ENCODE measurements at regions not wholly inside any gene's neighbourhood (a gene's known extent, or its start where the extent isn't known, plus 50 kb on each side); places are given as distances from the start of the nearest gene placed in this dataset.

- Histone ChIP-seq H3K4me1 (ENCODE audit: insufficient read depth, low read length) (no peaks in the 10 kb centered on the region), H3K4me3 (ENCODE audit: insufficient read depth, low read depth, low read length) (no peak overlapping the region), H3K79me2 (ENCODE audit: insufficient read depth, low read length) (no peaks in the 10 kb centered on the region), H3K9ac (ENCODE audit: low read length) (no peak overlapping the region), H3K27me3 (ENCODE audit: insufficient read depth, low read length) (no peaks in the 10 kb centered on the region), H3K36me3 (ENCODE audit: insufficient read depth, low read length) (no peaks in the 10 kb centered on the region), H2AFZ (ENCODE audit: low read depth, low read length) (no peak overlapping the region), H3K27ac (ENCODE audit: low read depth, low read length) (no peak overlapping the region), H4K20me1 (ENCODE audit: insufficient read depth, low read length) (no peaks in the 10 kb centered on the region), H3K9me3 (ENCODE audit: insufficient read depth, low read depth, low read length) (no peaks in the 10 kb centered on the region), H3K4me2 (ENCODE audit: low read length) (no peak overlapping the region)
- H3K36me3 Mint-ChIP-seq (ENCODE audit: low read depth, unreplicated experiment): no peaks in the 10 kb centered on the region
- no peak overlapping the region for H3K4me3 Mint-ChIP-seq (ENCODE audit: unreplicated experiment)
- no peak overlapping the region for H3K27ac Mint-ChIP-seq (ENCODE audit: unreplicated experiment)
- TF ChIP-seq EZH2 (IDR thresholded peaks at IDR 0.05; ENCODE audit: insufficient read depth, low read length): no peak
- TF ChIP-seq, protein P1, sequence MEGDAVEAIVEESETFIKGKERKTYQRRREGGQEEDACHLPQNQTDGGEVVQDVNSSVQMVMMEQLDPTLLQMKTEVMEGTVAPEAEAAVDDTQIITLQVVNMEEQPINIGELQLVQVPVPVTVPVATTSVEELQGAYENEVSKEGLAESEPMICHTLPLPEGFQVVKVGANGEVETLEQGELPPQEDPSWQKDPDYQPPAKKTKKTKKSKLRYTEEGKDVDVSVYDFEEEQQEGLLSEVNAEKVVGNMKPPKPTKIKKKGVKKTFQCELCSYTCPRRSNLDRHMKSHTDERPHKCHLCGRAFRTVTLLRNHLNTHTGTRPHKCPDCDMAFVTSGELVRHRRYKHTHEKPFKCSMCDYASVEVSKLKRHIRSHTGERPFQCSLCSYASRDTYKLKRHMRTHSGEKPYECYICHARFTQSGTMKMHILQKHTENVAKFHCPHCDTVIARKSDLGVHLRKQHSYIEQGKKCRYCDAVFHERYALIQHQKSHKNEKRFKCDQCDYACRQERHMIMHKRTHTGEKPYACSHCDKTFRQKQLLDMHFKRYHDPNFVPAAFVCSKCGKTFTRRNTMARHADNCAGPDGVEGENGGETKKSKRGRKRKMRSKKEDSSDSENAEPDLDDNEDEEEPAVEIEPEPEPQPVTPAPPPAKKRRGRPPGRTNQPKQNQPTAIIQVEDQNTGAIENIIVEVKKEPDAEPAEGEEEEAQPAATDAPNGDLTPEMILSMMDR (IDR thresholded peaks at IDR 0.05; ENCODE audit: insufficient read depth, low read depth, low read length): peak; percentile 69
- FAIRE-seq: no peak
- no peaks in the 10 kb centered on the region for H3K4me1 Mint-ChIP-seq (ENCODE audit: low read depth, unreplicated experiment)
- no peak for DNase-seq (ENCODE audit: low read depth)
- H3K27me3 Mint-ChIP-seq (ENCODE audit: low read depth, unreplicated experiment): no peaks in the 10 kb centered on the region
- no peaks in the 10 kb centered on the region for H3K9me3 Mint-ChIP-seq (ENCODE audit: unreplicated experiment)
Observed at GRCh38 chr14:86057018-86057667, 527.2 kb downstream of the FLRT2 start.

- H3K4me3 ChIP-seq (ENCODE audit: insufficient read depth, low read depth, low read length): no peak overlapping the region
- H3K36me3 ChIP-seq (ENCODE audit: insufficient read depth, low read length): no peaks in the 10 kb centered on the region
- H3K79me2 ChIP-seq (ENCODE audit: insufficient read depth, low read length): no peaks in the 10 kb centered on the region
- no peak overlapping the region for H3K4me3 Mint-ChIP-seq (ENCODE audit: unreplicated experiment)
- no peak overlapping the region for H3K4me2 ChIP-seq (ENCODE audit: low read length)
- H3K4me1 Mint-ChIP-seq (ENCODE audit: low read depth, unreplicated experiment): no peaks in the 10 kb centered on the region
- H3K9me3 ChIP-seq (ENCODE audit: insufficient read depth, low read depth, low read length): no peaks in the 10 kb centered on the region
- no peaks in the 10 kb centered on the region for H3K36me3 Mint-ChIP-seq (ENCODE audit: low read depth, unreplicated experiment)
- H2AFZ ChIP-seq (ENCODE audit: low read depth, low read length): no peak overlapping the region
- H3K27ac ChIP-seq (ENCODE audit: low read depth, low read length): no peak overlapping the region
- H3K9ac ChIP-seq (ENCODE audit: low read length): no peak overlapping the region
- no peaks in the 10 kb centered on the region for H3K27me3 Mint-ChIP-seq (ENCODE audit: low read depth, unreplicated experiment)
- DNase-seq (ENCODE audit: low read depth) (no peak), FAIRE-seq (peak; percentile 23)
- TF ChIP-seq, protein P1 (IDR thresholded peaks at IDR 0.05; ENCODE audit: insufficient read depth, low read depth, low read length): no peak
- no peak for TF ChIP-seq EZH2 (IDR thresholded peaks at IDR 0.05; ENCODE audit: insufficient read depth, low read length)
- H3K27me3 ChIP-seq (ENCODE audit: insufficient read depth, low read length): no peaks in the 10 kb centered on the region
- no peaks in the 10 kb centered on the region for H3K4me1 ChIP-seq (ENCODE audit: insufficient read depth, low read length)
- H4K20me1 ChIP-seq (ENCODE audit: insufficient read depth, low read length): no peaks in the 10 kb centered on the region
- H3K9me3 Mint-ChIP-seq (ENCODE audit: unreplicated experiment): no peaks in the 10 kb centered on the region
- H3K27ac Mint-ChIP-seq (ENCODE audit: unreplicated experiment): no peak overlapping the region
Observed at GRCh38 chr14:86055512-86056075, 525.6 kb downstream of the FLRT2 start.

DNA sequence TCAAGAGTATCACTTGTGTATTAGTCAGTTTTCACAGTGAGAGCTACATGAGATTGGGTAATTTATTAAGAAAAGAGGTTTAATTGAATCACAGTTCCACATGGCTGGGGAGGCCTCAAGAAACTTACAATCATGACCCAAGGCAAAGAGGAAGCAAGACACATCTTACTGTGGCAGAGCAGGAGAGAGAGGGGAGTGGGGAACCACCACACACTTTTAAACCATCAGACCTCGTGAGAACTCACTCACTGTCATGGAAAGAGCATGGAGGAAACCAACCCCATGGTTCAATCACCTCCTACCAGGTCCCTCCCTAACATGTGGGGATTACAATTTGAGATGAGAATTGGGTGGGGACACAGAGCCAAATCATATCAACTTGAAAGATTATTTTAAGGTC, 522.9 kb downstream of the FLRT2 start:
- no peak overlapping the region for H3K4me2 ChIP-seq (ENCODE audit: low read length)
- no peaks in the 10 kb centered on the region for H3K9me3 Mint-ChIP-seq (ENCODE audit: unreplicated experiment)
- no peak overlapping the region for H2AFZ ChIP-seq (ENCODE audit: low read depth, low read length)
- DNase-seq (ENCODE audit: low read depth) (no peak), FAIRE-seq (no peak)
- TF ChIP-seq EZH2 (IDR thresholded peaks at IDR 0.05; ENCODE audit: insufficient read depth, low read length): no peak
- TF ChIP-seq, protein P1 (IDR thresholded peaks at IDR 0.05; ENCODE audit: insufficient read depth, low read depth, low read length): no peak
- no peaks in the 10 kb centered on the region for H3K4me1 Mint-ChIP-seq (ENCODE audit: low read depth, unreplicated experiment)
- no peak overlapping the region for H3K4me3 ChIP-seq (ENCODE audit: insufficient read depth, low read depth, low read length)
- no peak overlapping the region for H3K27ac Mint-ChIP-seq (ENCODE audit: unreplicated experiment)
- no peaks in the 10 kb centered on the region for H4K20me1 ChIP-seq (ENCODE audit: insufficient read depth, low read length)
- no peaks in the 10 kb centered on the region for H3K4me1 ChIP-seq (ENCODE audit: insufficient read depth, low read length)
- no peaks in the 10 kb centered on the region for H3K79me2 ChIP-seq (ENCODE audit: insufficient read depth, low read length)
- no peaks in the 10 kb centered on the region for H3K27me3 Mint-ChIP-seq (ENCODE audit: low read depth, unreplicated experiment)
- H3K36me3 Mint-ChIP-seq (ENCODE audit: low read depth, unreplicated experiment): no peaks in the 10 kb centered on the region
- no peak overlapping the region for H3K9ac ChIP-seq (ENCODE audit: low read length)
- no peaks in the 10 kb centered on the region for H3K27me3 ChIP-seq (ENCODE audit: insufficient read depth, low read length)
- no peaks in the 10 kb centered on the region for H3K36me3 ChIP-seq (ENCODE audit: insufficient read depth, low read length)
- no peak overlapping the region for H3K4me3 Mint-ChIP-seq (ENCODE audit: unreplicated experiment)
- no peaks in the 10 kb centered on the region for H3K9me3 ChIP-seq (ENCODE audit: insufficient read depth, low read depth, low read length)
- no peak overlapping the region for H3K27ac ChIP-seq (ENCODE audit: low read depth, low read length)
